CD4-positive, alpha-beta T cell treated with Interleukin-10 for 1 hour (primary cell): ENCODE measurements at regions not wholly inside any gene's neighbourhood (a gene's known extent, or its start where the extent isn't known, plus 50 kb on each side); places are given as distances from the start of the nearest gene placed in this dataset.

ENCODE experiments used
- DNase-seq: peaks from one replicate; pipeline ENCODE4 v3.0.0-alpha.2; 2020

GRCh38 chr7:424961-425793, 94.5 kb downstream of the PDGFA start:
- DNase-seq: no peak

DNA sequence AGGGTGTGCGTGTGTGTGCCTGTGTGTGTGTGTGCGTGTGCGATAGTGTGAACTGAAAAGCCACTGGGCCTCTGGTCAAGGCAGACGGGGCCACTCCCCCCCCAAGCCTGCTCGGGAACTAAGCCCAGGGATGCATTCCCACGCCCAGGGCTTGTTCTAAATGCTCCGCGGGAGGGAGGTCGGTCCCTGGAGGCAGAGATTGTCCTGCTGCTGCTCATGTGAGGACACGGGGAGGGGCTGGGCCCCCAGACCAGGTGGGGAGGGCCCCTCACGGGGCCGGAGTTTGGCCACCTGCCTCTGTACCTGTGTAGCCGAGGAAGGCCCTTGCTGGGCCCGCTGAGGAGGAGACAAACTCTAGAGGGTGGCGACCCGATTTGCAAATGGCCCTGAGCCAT, 93.9 kb downstream of the PDGFA start:
- no peak for DNase-seq

DNA sequence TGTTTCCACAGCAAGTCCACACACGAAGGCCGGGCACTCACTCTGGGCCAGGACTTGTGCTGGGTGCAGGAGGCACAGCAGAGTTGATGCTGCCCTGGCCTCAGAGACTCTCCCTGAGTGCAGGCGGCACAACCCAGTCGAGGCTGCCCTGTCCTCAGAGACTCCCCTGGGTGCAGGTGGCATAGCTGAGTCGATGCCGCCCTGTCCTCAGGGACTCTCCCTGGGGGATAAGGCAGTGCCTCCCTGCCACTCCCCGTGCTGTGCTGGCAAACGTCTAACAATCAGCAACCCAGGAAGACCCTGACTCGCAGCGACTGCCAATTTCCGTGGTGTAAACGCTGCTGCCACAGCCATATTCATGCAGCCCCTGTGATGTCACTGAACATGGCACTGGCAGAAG, 93.1 kb downstream of the PDGFA start:
- DNase-seq: no peak

DNA sequence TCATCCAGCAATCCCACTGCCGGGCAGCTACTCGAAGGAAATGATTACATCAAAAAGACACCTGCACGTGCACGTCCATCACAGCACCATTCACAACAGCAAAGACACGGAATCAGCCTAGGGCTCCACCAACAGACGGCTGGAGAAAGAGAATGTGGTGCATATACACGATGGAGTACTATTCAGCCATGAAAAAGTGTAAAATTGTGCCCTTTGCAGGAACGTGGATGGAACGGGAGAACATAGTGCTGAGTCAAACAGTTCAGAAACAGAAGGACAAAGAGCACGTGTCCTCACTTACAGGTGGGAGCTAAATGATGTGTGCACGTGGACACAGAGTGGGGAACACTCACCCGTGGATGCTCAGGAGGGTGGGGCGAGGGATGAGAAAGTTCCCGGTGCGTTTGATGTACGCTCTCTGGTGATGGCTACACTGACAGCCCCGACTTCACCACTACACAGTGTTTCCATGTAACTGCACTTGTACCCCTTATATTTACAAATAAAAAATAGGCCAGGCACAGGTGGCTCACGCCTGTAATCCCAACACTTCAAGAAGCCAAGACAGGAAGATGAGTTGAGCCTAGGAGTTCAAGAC, 92.0 kb downstream of the PDGFA start:
- no peak for DNase-seq

DNA sequence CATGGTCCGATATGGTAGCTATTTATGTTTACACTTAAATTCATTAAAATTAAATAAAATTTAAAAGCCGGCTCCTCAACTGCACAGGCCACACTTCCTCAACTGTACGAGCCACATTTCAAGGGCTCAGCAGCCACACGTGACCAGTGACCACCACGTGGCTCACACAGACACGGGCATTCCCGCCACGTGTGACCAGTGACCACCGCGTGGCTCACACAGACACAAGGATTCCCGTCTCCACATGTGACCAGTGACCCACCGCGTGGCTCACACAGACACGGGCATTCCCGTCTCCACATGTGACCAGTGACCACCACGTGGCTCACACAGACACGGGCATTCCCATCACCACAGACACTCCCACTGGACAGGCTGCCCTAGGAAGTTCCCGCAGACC, 91.3 kb downstream of the PDGFA start:
- no peak for DNase-seq

DNA sequence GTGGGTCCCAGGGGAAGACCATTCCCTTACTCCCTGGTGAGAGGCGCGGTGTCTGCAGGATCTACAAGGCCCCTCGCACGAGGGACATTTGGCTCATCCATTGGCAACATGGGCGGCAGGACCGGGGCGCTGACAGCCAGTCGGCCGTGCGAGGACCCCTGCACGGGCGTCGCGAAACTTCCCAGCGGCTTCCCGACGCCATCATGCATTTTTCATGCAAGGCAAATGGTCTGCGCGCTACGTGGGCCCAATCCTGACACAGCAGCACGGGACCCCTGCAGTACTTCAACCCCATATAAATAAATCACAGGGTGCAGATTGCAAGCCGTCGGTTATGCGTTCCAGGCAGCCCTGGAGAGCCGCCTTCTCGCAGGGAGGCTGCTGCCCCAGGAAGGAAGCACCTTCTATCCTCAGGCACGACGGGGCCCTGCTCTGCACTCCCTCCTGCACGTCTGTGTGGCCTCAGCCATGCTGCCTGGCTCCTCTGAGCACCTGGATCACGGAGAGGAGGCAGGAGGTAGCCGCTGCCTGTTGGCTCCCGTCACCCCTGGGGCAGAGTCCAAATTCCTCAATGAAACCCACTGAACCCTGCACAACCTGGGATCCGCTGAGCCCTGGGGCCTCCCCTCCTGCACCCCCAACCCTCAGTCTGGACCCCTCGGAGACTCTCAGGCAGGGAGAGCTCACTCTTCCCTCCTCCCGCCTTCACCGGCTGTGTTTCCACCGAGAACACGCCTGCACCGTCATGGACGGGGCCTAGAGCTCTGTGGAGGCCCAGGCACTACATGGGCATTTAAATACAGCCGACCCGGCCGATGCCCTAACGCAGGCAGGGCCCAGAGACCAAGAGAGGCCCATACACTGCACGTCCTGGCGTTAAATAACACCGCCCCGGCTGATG, 90.5 kb downstream of the PDGFA start:
- no peak for DNase-seq

GRCh38 chr7:429828-430180, 89.8 kb downstream of the PDGFA start:
- DNase-seq: no peak

DNA sequence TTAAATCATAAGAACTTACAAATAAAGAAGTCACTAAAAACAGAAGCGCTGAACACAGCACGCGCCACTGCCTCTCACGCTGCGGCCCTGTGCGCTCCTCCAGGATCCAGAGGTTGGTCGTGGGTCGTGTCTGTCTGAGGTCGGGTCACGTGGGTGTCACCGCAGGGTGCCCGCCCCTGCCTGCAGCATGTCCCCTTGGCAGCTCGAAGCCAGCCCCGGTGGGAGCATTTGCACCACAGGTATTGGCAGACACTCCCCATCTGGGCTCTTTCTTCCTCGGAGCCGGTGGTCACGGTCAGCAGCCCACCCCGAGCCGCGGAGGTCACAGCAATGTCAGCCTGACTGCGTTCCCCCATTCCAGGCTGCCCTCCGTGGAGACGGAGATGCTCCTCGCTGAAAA, 88.6 kb downstream of the PDGFA start:
- no peak for DNase-seq

- DNase-seq: no peak
Observed at GRCh38 chr7:431658-432111, 88.0 kb downstream of the PDGFA start.

- no peak for DNase-seq
Observed at GRCh38 chr7:432256-432655, 87.4 kb downstream of the PDGFA start.

DNA sequence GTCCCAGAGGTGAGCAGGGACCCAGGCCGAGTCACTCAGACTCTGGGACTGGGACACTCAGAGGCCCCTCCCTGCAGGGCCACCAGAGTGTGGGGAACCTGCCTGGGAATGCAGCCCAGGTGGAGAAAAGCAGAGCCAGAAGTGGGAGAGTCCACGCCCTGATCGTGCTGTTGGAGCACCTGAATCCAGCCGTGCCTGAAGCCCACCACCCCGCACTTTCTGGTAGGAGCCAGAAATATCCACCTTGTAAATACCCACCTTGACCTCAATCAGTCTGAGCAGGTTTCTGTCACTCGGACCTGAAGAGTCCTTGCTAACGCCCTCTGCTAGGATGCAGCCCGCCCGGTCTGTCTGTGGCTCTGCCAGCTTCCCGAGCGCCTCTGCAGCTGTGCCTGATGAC, 86.7 kb downstream of the PDGFA start:
- no peak for DNase-seq

- DNase-seq: no peak
Observed at GRCh38 chr7:433558-433957, 86.1 kb downstream of the PDGFA start.

DNA sequence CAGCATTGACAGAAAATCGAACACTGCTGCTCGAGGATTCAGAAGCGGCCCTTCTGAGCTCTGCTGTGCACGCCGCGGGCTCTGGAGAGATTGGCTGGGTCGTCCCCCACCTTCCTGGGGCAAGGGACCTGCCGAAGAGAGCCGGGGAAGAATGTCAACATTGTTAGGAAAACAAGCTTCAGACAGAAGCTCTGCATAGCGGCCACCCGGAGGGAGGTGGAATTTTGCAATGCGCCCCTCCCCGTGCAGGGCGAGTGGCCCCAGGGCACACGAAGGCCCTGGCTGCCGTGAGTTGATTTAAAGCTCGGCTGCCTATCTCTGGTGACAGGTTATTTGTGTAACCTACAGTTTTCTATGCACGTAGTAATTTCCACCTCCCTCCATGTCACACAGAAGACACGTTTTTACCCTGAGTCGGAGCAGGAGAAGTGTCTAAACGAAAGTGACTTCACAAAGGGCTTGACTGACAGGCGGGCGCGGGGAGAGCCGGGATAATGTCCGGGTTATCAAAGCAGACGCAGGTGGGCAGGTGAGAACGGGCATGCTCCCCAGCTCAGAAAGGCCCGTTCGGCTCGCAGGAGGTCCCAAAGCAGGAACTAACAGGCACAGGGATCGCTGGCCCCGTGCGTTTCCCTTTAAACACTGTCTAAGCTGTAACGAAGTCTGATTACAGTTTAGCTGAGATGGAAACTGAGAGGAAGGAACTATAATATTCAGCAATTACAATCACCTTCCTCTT, 84.6 kb downstream of the PDGFA start:
- no peak for DNase-seq

DNA sequence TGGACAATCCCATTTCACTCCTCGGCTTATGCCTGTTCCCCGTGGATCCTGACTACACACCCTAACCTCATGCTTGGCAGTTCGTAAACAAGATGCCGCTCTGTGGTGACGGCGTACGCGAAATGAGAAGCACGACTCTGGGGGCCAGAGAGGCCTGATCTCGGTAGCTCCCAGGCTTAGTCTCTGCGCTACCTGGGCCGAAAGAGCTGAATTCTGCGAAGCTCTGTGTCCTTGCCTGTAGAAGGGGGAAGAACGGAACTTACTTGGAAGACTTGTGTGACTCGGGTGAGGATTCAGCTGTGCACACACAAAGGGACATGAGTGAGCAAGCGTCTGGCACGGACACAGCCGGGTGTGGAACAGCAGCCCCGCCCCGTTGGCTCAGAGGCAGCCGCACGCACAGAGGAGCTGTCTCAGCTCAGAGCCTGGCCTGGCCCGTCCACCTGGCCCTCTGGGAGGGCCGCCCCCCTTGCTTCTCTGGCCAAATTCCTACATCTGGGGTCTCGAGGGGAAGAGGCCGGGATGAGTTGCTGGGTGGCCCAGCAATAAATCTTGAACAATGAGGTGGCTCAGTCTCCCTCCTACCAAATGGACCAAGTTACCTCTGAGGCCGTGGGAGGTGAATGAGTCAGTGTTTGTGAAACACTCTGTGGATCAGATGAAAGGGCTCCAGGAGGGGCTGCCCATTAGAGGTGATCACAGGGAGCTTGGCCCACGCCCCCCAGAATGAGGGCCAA, 83.8 kb downstream of the PDGFA start:
- DNase-seq: no peak

- no peak for DNase-seq
Observed at GRCh38 chr7:436367-437128, 83.1 kb downstream of the PDGFA start.

- DNase-seq: no peak
Observed at GRCh38 chr7:437329-438251, 82.1 kb downstream of the PDGFA start.

GRCh38 chr7:438361-438760, 81.3 kb downstream of the PDGFA start:
- DNase-seq: no peak

GRCh38 chr7:438916-439315, 80.7 kb downstream of the PDGFA start:
- no peak for DNase-seq

DNA sequence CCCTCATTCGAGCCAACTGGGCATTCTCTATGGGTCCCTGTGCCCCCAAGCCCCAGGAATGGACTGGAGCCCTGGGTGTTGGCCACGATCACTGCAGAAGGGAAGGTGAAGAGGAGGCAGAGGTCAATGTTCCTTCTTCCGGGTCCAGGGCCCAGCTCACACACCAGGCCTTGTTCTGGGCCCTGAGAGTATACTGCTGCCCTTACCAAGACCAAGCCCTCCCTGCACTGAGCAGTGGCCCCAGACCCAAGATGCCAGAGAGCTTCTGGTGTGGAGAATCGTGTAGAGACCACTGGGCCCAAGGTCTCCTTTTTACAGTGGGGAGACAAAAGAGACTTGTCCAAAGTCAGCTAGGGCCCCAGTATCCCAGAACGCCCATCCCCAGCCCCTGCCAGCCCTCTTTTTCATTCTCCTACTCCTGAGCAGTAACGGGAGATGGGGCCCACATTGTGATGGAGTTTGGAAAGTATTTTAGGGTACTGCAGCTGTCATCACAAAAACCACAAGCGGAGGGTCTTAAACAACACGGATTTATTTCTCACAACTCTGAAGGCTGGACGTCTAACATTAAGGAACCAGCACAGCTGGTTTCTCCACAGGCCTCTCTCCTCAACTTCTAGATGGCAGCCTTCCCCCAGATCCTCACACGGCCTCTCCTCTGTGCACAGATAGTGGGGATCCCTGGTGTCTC, 79.4 kb downstream of the PDGFA start:
- DNase-seq: no peak
